T1000 (cell line): ENCODE measurements at regions not wholly inside any gene's neighbourhood (a gene's known extent, or its start where the extent isn't known, plus 50 kb on each side); places are given as distances from the start of the nearest gene placed in this dataset.
"Not testable (repeated sequence)": the region's sequence is repeated elsewhere in the genome, so short reads cannot be mapped to it uniquely, and the experiment has no call there.

Experiments
- DNase-seq: peaks from one replicate; lab custom pipeline; 2025; ENCODE audit warnings: mixed read lengths; lab: John Stamatoyannopoulos, UW

GRCh38 chr16:72657164-72657563, 390.8 kb downstream of the ZFHX3 start:
- DNase-seq = no peak

- no peak for DNase-seq
These were observed 393.4 kb downstream of the ZFHX3 start for GRCh38 chr16:72654535-72654934.

GRCh38 chr16:72649254-72649944, 398.5 kb downstream of the ZFHX3 start:
- no peak for DNase-seq

GRCh38 chr16:72646615-72647014, 401.3 kb downstream of the ZFHX3 start:
- DNase-seq = no peak

- DNase-seq = no peak
These were observed 402.4 kb downstream of the ZFHX3 start for GRCh38 chr16:72645538-72645937.

GRCh38 chr16:72644911-72645310, 403.0 kb downstream of the ZFHX3 start:
- no peak for DNase-seq

- no peak for DNase-seq
These were observed 408.4 kb downstream of the ZFHX3 start for GRCh38 chr16:72639494-72639893.

GRCh38 chr16:72637306-72637705, 410.6 kb downstream of the ZFHX3 start:
- peak; percentile 33 for DNase-seq

- DNase-seq = no peak
These were observed 412.2 kb downstream of the ZFHX3 start for GRCh38 chr16:72635694-72636093.

GRCh38 chr16:72635104-72635503, 412.8 kb downstream of the ZFHX3 start:
- DNase-seq = no peak

- not testable (repeated sequence) for DNase-seq
These were observed 420.6 kb downstream of the ZFHX3 start for GRCh38 chr16:72627182-72627896.

- no peak for DNase-seq
These were observed 421.3 kb downstream of the ZFHX3 start for GRCh38 chr16:72626623-72627022.

GRCh38 chr16:72621651-72622050, 426.3 kb downstream of the ZFHX3 start:
- DNase-seq = no peak

- DNase-seq = no peak
These were observed 427.1 kb downstream of the ZFHX3 start for GRCh38 chr16:72620853-72621252.

GRCh38 chr16:72620348-72620747, 427.6 kb downstream of the ZFHX3 start:
- no peak for DNase-seq

- no peak for DNase-seq
These were observed 432.1 kb downstream of the ZFHX3 start for GRCh38 chr16:72615856-72616255.

- DNase-seq = no peak
These were observed 435.2 kb downstream of the ZFHX3 start for GRCh38 chr16:72612718-72613117.

- DNase-seq = no peak
These were observed 435.7 kb downstream of the ZFHX3 start for GRCh38 chr16:72612256-72612655.

GRCh38 chr16:72609933-72610332, 438.0 kb upstream of the PMFBP1 start:
- no peak for DNase-seq

GRCh38 chr16:72609066-72609465, 437.1 kb upstream of the PMFBP1 start:
- no peak for DNase-seq

GRCh38 chr16:72604375-72604774, 432.4 kb upstream of the PMFBP1 start:
- no peak for DNase-seq

GRCh38 chr16:72602499-72602898, 430.5 kb upstream of the PMFBP1 start:
- DNase-seq = no peak

- no peak for DNase-seq
These were observed 426.7 kb upstream of the PMFBP1 start for GRCh38 chr16:72598696-72599095.

GRCh38 chr16:72597938-72598337, 426.0 kb upstream of the PMFBP1 start:
- DNase-seq = no peak
